ENCODE measurements at regions not wholly inside any gene's neighbourhood (a gene's known extent, or its start where the extent isn't known, plus 50 kb on each side); places are given as distances from the start of the nearest gene placed in this dataset.

DNA sequence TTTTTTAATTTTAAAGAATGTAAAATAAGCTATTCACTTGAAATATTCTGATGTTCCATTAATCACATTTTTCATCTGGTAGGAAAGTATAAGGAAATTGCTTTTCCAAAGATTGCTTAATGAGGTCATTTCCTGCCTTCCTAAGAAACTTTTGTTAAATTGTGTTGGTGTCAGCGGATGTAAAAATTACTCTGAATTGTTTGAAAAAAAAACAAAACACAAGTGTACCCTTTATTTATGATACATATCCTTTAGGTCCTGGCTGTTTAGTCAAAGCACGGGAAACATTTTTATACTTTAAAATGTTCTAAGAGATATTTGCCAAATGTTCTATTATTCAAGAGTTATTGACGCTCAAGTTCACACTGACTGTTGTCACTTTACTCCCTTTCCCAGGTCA is 1357.4 kb upstream of the GOT2 start:
- intact Hi-C loops (cut with micrococcal nuclease; ENCODE audit: unreplicated experiment) = no loop called here
- Histone ChIP-seq H3K9me3 (ENCODE audit: control insufficient read depth, insufficient read depth, low read depth, low read length) (no peaks in the 10 kb centered on the region), H3K4me1 (ENCODE audit: control insufficient read depth, insufficient read depth, low read length) (no peaks in the 10 kb centered on the region), H3K27ac (ENCODE audit: low read length) (no peak overlapping the region), H3K36me3 (ENCODE audit: control insufficient read depth, insufficient read depth, low read length) (no peaks in the 10 kb centered on the region), H3K27me3 (ENCODE audit: control insufficient read depth, insufficient read depth, low read length) (no peaks in the 10 kb centered on the region), H3K4me3 (ENCODE audit: low read depth in 2 of 2, low read length in 2 of 2) (no peak overlapping the region)
- ChIA-PET CTCF (no interaction called here), POLR2A (no interaction called here)
- in situ Hi-C loops (cut with HindIII; ENCODE audit: low pct_unique_long_range_greater_than_20kb, low sequenced_read_pairs) = no loop called here
- BruUV-seq (replicated peaks) = no TSS peak
- no peak for ATAC-seq
- no peak for DNase-seq (ENCODE audit: low read depth, low spot score)
- TF ChIP-seq TCF7L2 (IDR thresholded peaks at IDR 0.05; ENCODE audit: low read depth, low read length) = no peak
- TF ChIP-seq POLR2AphosphoS5 (IDR thresholded peaks at IDR 0.05; ENCODE audit: low read depth, low read length) = no peak
- TF ChIP-seq, protein P1, sequence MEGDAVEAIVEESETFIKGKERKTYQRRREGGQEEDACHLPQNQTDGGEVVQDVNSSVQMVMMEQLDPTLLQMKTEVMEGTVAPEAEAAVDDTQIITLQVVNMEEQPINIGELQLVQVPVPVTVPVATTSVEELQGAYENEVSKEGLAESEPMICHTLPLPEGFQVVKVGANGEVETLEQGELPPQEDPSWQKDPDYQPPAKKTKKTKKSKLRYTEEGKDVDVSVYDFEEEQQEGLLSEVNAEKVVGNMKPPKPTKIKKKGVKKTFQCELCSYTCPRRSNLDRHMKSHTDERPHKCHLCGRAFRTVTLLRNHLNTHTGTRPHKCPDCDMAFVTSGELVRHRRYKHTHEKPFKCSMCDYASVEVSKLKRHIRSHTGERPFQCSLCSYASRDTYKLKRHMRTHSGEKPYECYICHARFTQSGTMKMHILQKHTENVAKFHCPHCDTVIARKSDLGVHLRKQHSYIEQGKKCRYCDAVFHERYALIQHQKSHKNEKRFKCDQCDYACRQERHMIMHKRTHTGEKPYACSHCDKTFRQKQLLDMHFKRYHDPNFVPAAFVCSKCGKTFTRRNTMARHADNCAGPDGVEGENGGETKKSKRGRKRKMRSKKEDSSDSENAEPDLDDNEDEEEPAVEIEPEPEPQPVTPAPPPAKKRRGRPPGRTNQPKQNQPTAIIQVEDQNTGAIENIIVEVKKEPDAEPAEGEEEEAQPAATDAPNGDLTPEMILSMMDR (IDR thresholded peaks at IDR 0.05) = no peak

DNA sequence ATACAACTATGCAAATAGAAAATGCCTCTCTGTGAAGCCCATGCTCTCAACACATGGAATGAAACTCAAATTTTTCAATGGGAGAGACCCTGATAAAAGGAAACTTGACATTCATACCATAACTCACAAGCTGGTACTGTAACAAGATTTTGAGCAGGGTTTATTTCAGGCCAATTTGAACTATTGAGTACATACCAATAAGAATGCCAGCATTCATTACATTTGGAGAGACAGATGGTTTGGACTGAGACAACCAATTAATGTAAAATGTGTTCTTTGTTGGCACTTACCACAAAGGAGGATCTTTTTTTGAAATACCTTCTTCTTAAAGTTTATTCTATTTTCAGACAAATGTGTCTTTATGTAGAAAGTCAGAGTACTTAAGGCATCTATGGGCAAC is 1357.0 kb upstream of the GOT2 start:
- POLR2A ChIA-PET = no interaction called here
- no peaks in the 10 kb centered on the region for H3K36me3 ChIP-seq (ENCODE audit: control insufficient read depth, insufficient read depth, low read length)
- no peaks in the 10 kb centered on the region for H3K9me3 ChIP-seq (ENCODE audit: control insufficient read depth, insufficient read depth, low read depth, low read length)
- intact Hi-C loops (cut with micrococcal nuclease; ENCODE audit: unreplicated experiment) = no loop called here
- no peak for ATAC-seq
- no TSS peak for BruUV-seq (replicated peaks)
- no peaks in the 10 kb centered on the region for H3K27me3 ChIP-seq (ENCODE audit: control insufficient read depth, insufficient read depth, low read length)
- H3K4me3 ChIP-seq (ENCODE audit: low read depth in 2 of 2, low read length in 2 of 2) = no peak overlapping the region
- no peak for DNase-seq (ENCODE audit: low read depth, low spot score)
- H3K4me1 ChIP-seq (ENCODE audit: control insufficient read depth, insufficient read depth, low read length) = no peaks in the 10 kb centered on the region
- CTCF ChIA-PET = no interaction called here
- TF ChIP-seq POLR2AphosphoS5 (IDR thresholded peaks at IDR 0.05; ENCODE audit: low read depth, low read length) (no peak), TCF7L2 (IDR thresholded peaks at IDR 0.05; ENCODE audit: low read depth, low read length) (no peak), REST (IDR thresholded peaks at IDR 0.05; ENCODE audit: insufficient read depth in 1 of 2, low read depth in 2 of 2, low read length in 1 of 2) (no peak), SIN3A (IDR thresholded peaks at IDR 0.05; ENCODE audit: borderline replicate concordance, insufficient read depth, low read depth, low read length) (no peak)
- TF ChIP-seq, protein P1 (IDR thresholded peaks at IDR 0.05) = no peak
- in situ Hi-C loops (cut with HindIII; ENCODE audit: low pct_unique_long_range_greater_than_20kb, low sequenced_read_pairs) = no loop called here
- H3K27ac ChIP-seq (ENCODE audit: low read length) = no peak overlapping the region

GRCh38 chr16:60087530-60087929 is 1353.4 kb upstream of the GOT2 start:
- no peak for TF ChIP-seq REST (IDR thresholded peaks at IDR 0.05; ENCODE audit: insufficient read depth in 1 of 2, low read depth in 2 of 2, low read length in 1 of 2)
- no peak for TF ChIP-seq POLR2AphosphoS5 (IDR thresholded peaks at IDR 0.05; ENCODE audit: low read depth, low read length)
- TF ChIP-seq, protein P1 (IDR thresholded peaks at IDR 0.05) = no peak
- no peak for TF ChIP-seq SIN3A (IDR thresholded peaks at IDR 0.05; ENCODE audit: borderline replicate concordance, insufficient read depth, low read depth, low read length)
- no peak for TF ChIP-seq TCF7L2 (IDR thresholded peaks at IDR 0.05; ENCODE audit: low read depth, low read length)
- in situ Hi-C loops (cut with HindIII; ENCODE audit: low pct_unique_long_range_greater_than_20kb, low sequenced_read_pairs) = no loop called here
- CTCF ChIA-PET = no interaction called here

More at GRCh38 chr16:60087530-60087929, 1353.4 kb upstream of the GOT2 start:
- intact Hi-C loops (cut with micrococcal nuclease; ENCODE audit: unreplicated experiment) = no loop called here
- POLR2A ChIA-PET = no interaction called here
- DNase-seq (ENCODE audit: low read depth, low spot score) (no peak), ATAC-seq (no peak)
- Histone ChIP-seq H3K9me3 (ENCODE audit: control insufficient read depth, insufficient read depth, low read depth, low read length) (no peaks in the 10 kb centered on the region), H3K4me1 (ENCODE audit: control insufficient read depth, insufficient read depth, low read length) (no peaks in the 10 kb centered on the region), H3K27me3 (ENCODE audit: control insufficient read depth, insufficient read depth, low read length) (no peaks in the 10 kb centered on the region), H3K36me3 (ENCODE audit: control insufficient read depth, insufficient read depth, low read length) (no peaks in the 10 kb centered on the region), H3K27ac (ENCODE audit: low read length) (no peak overlapping the region), H3K4me3 (ENCODE audit: low read depth in 2 of 2, low read length in 2 of 2) (no peak overlapping the region)
- no TSS peak for BruUV-seq (replicated peaks)

Measured in Panc1 (cell line).